Ovary (tissue), 1 donor: ENCODE measurements at regions not wholly inside any gene's neighbourhood (a gene's known extent, or its start where the extent isn't known, plus 50 kb on each side); places are given as distances from the start of the nearest gene placed in this dataset.

ENCODE experiments used
- EP300 ChIP-seq: sonication (generic); formaldehyde crosslinking; IDR thresholded peaks from one replicate; pipeline ENCODE4 v1.6.1; 2017; ENCODE audit warnings: antibody characterized with exemption
- POLR2A ChIP-seq: fragments of 450-650 bp; IDR thresholded peaks from one replicate; pipeline ENCODE4 v1.6.1; 2017; ENCODE audit warnings: antibody characterized with exemption, mild to moderate bottlenecking, moderate library complexity

- no peak for TF ChIP-seq EP300
- TF ChIP-seq POLR2A = no peak
Measured at GRCh38 chr11:116065191-116065895, 561.1 kb upstream of the CADM1 start.
